Lower lobe of right lung (tissue), 2 donors: ENCODE measurements at regions not wholly inside any gene's neighbourhood (a gene's known extent, or its start where the extent isn't known, plus 50 kb on each side); places are given as distances from the start of the nearest gene placed in this dataset.

Experiments
- ATAC-seq, 2 donors: fragments of 200-7000 bp; cut with Tn5 transposase; one replicate each; pipeline ENCODE4 v1.9.1; 2020 to 2022; ENCODE audit warnings: mild to moderate bottlenecking in 2 of 2, moderate library complexity in 2 of 2
- DNase-seq: peaks from one replicate; pipeline ENCODE4 v3.0.0-alpha.2; 2020
- H3K27ac ChIP-seq: fragments of 200-600 bp; one replicate; pipeline ENCODE4 v1.8.0; 2022
- H3K27me3 ChIP-seq: fragments of 200-600 bp; one replicate; pipeline ENCODE4 v1.8.0; 2022; ENCODE audit warnings: low read depth
- H3K36me3 ChIP-seq: fragments of 200-600 bp; one replicate; pipeline ENCODE4 v1.8.0; 2022; ENCODE audit warnings: mild to moderate bottlenecking
- H3K4me1 ChIP-seq: fragments of 200-600 bp; one replicate; pipeline ENCODE4 v1.8.0; 2022
- H3K4me3 ChIP-seq: fragments of 200-600 bp; one replicate; pipeline ENCODE4 v1.8.0; 2022; ENCODE audit warnings: mild to moderate bottlenecking
- H3K9me3 ChIP-seq: fragments of 200-600 bp; one replicate; pipeline ENCODE4 v1.8.0; 2022
- CTCF ChIP-seq: fragments of 200-600 bp; IDR thresholded peaks from one replicate; pipeline ENCODE4 v1.8.0; 2022; ENCODE audit warnings: antibody characterized with exemption, mild to moderate bottlenecking
- intact Hi-C: fragments of 100-400 bp; cut with DNase I; formaldehyde crosslinking; loops from one replicate; pipeline ENCODE4 v1.11.0; 2022
- donor health status: DM: no; HTN: yes; CAD: no; lungs with severe emphysema.

GRCh38 chr1:30616759-30617158 is 106.6 kb downstream of the MATN1 start:
- ATAC-seq: no peak
- no peak for TF ChIP-seq CTCF
- Histone ChIP-seq H3K4me3 (no peak overlapping the region), H3K27me3 (peaks cover 7% of the 10 kb centered on the region), H3K4me1 (no peaks in the 10 kb centered on the region), H3K9me3 (no peaks in the 10 kb centered on the region), H3K36me3 (no peaks in the 10 kb centered on the region), H3K27ac (no peak overlapping the region)
- intact Hi-C loops: no loop called here
- DNase-seq: no peak

- H3K36me3 ChIP-seq: no peaks in the 10 kb centered on the region
- intact Hi-C loops: no loop called here
- H3K4me1 ChIP-seq: no peaks in the 10 kb centered on the region
- no peak for TF ChIP-seq CTCF
- no peak for DNase-seq
- no peak overlapping the region for H3K27ac ChIP-seq
- no peak overlapping the region for H3K4me3 ChIP-seq
- peaks cover 9% of the 10 kb centered on the region for H3K27me3 ChIP-seq
- no peaks in the 10 kb centered on the region for H3K9me3 ChIP-seq
- ATAC-seq: no peak
Measured at GRCh38 chr1:30615816-30616590, 107.4 kb downstream of the MATN1 start.

GRCh38 chr1:30615076-30615795 is 108.1 kb downstream of the MATN1 start:
- TF ChIP-seq CTCF: no peak
- no peak for DNase-seq
- intact Hi-C loops: no loop called here

GRCh38 chr1:30613188-30613587 is 110.2 kb downstream of the MATN1 start:
- Histone ChIP-seq H3K27me3 (peaks cover 17% of the 10 kb centered on the region), H3K36me3 (no peaks in the 10 kb centered on the region), H3K4me1 (no peaks in the 10 kb centered on the region), H3K4me3 (no peak overlapping the region), H3K27ac (no peak overlapping the region), H3K9me3 (no peaks in the 10 kb centered on the region)
- TF ChIP-seq CTCF: no peak
- intact Hi-C loops: no loop called here
- DNase-seq (no peak), ATAC-seq (no peak)

More at GRCh38 chr1:30615076-30615795, 108.1 kb downstream of the MATN1 start:
- peaks cover 13% of the 10 kb centered on the region for H3K27me3 ChIP-seq
- H3K27ac ChIP-seq: no peak overlapping the region
- H3K36me3 ChIP-seq: no peaks in the 10 kb centered on the region
- H3K9me3 ChIP-seq: no peaks in the 10 kb centered on the region
- H3K4me3 ChIP-seq: no peak overlapping the region
- H3K4me1 ChIP-seq: no peaks in the 10 kb centered on the region
- no peak for ATAC-seq

GRCh38 chr1:30612536-30613065 is 110.8 kb downstream of the MATN1 start:
- H3K4me3 ChIP-seq: no peak overlapping the region
- DNase-seq (no peak), ATAC-seq (no peak)
- H3K36me3 ChIP-seq: no peaks in the 10 kb centered on the region
- no peak overlapping the region for H3K27ac ChIP-seq
- peaks cover 22% of the 10 kb centered on the region for H3K27me3 ChIP-seq
- no peaks in the 10 kb centered on the region for H3K9me3 ChIP-seq
- H3K4me1 ChIP-seq: no peaks in the 10 kb centered on the region
- TF ChIP-seq CTCF: no peak
- intact Hi-C loops: no loop called here
